Transverse colon (tissue), 4 donors: ENCODE measurements at regions not wholly inside any gene's neighbourhood (a gene's known extent, or its start where the extent isn't known, plus 50 kb on each side); places are given as distances from the start of the nearest gene placed in this dataset.

Experiments used
- POLR2A ChIP-seq: fragments of 450-650 bp; IDR thresholded peaks from one replicate; pipeline ENCODE4 v1.6.1; 2016; ENCODE audit warnings: antibody characterized with exemption, mild to moderate bottlenecking, moderate library complexity
- POLR2AphosphoS5 ChIP-seq, 3 donors: sonication (generic); formaldehyde crosslinking; IDR thresholded peaks; one replicate each; pipeline ENCODE4 v1.6.1; 2016; ENCODE audit warnings: antibody characterized with exemption in 3 of 3
- TF ChIP-seq, protein P1 (sequence below), 5 experiments: fragments of 200-600 bp in 3 of 5; fragments of 450-650 bp in 2 of 5; sonication (generic) in 3 of 5; IDR thresholded peaks; 1 replicate in 2 of 5; 2 replicates in 3 of 5; pipeline ENCODE4 v1.5.1; 2016 to 2017; ENCODE audit warnings: antibody characterized with exemption in 5 of 5, inconsistent platforms in 3 of 5, mild to moderate bottlenecking in 2 of 5, moderate library complexity in 1 of 5

DNA sequence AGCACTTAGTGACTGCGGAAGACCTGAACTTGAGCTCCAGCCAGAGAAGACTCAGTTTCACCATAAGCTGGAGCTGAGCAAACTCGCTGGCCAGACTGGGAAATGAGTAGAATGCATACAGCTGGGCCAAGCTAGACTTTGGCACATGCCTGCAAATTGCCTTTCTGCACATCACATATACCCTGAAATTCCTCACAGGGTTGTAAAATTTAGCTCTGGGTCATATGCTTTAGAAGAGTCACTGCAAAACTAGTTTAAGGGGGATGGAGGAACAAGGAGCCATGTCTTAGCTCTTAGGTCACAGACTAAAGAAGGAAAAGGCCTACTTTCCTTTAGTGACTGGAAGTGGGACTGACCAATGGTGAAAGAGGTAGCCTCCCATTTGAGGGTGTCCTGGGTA, 67.6 kb downstream of the PPP1R3C start:
- TF ChIP-seq POLR2AphosphoS5 (IDR thresholded peaks at IDR 0.05) (no peak), POLR2A (no peak)
- TF ChIP-seq, protein P1, sequence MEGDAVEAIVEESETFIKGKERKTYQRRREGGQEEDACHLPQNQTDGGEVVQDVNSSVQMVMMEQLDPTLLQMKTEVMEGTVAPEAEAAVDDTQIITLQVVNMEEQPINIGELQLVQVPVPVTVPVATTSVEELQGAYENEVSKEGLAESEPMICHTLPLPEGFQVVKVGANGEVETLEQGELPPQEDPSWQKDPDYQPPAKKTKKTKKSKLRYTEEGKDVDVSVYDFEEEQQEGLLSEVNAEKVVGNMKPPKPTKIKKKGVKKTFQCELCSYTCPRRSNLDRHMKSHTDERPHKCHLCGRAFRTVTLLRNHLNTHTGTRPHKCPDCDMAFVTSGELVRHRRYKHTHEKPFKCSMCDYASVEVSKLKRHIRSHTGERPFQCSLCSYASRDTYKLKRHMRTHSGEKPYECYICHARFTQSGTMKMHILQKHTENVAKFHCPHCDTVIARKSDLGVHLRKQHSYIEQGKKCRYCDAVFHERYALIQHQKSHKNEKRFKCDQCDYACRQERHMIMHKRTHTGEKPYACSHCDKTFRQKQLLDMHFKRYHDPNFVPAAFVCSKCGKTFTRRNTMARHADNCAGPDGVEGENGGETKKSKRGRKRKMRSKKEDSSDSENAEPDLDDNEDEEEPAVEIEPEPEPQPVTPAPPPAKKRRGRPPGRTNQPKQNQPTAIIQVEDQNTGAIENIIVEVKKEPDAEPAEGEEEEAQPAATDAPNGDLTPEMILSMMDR (IDR thresholded peaks at IDR 0.05): no peak
